Naive thymus-derived CD4-positive, alpha-beta T cell (primary cell): ENCODE measurements at regions not wholly inside any gene's neighbourhood (a gene's known extent, or its start where the extent isn't known, plus 50 kb on each side); places are given as distances from the start of the nearest gene placed in this dataset.

ENCODE experiments used
- ATAC-seq: fragments of 150-1000 bp; cut with Tn5 transposase; 2 replicates; pipeline ENCODE4 v1.10.0; 2021; ENCODE audit warnings: mild to moderate bottlenecking, moderate library complexity
- CTCF ChIA-PET: fragments of 350-600 bp; sonication (Branson Sonifier 250); formaldehyde crosslinking; loops from one replicate; lab custom pipeline; 2021; ENCODE audit warnings: antibody characterized with exemption; lab: Charles Lee
- POLR2A ChIA-PET: fragments of 350-600 bp; sonication (Branson Sonifier 250); formaldehyde crosslinking; loops from one replicate; lab custom pipeline; 2021; ENCODE audit warnings: antibody characterized with exemption, inconsistent platforms; lab: Charles Lee
- DNase-seq, 9 donors: peaks; one replicate each; pipeline versions ENCODE4 v3.0.0 to v3.0.0-alpha.2; 2020 to 2022; ENCODE audit warnings: mixed read lengths in 1 of 9
- H3K27ac ChIP-seq: one replicate; pipeline ENCODE4 v1.7.0; 2013; ENCODE audit warnings: mild to moderate bottlenecking, low read depth, low read length, moderate library complexity
- H3K27me3 ChIP-seq, 2 donors: one replicate each; pipeline ENCODE4 v1.7.0; 2013; ENCODE audit warnings: low read length in 2 of 2, mild to moderate bottlenecking in 2 of 2, moderate library complexity in 2 of 2; ENCODE audit not compliant: control insufficient read depth in 2 of 2, insufficient read depth in 2 of 2
- H3K36me3 ChIP-seq, 3 experiments: 1 replicate in 2 of 3; 2 replicates in 1 of 3; pipeline ENCODE4 v1.7.0; 2013; ENCODE audit warnings: low read length in 3 of 3, mild to moderate bottlenecking in 3 of 3, moderate library complexity in 1 of 3; ENCODE audit not compliant: insufficient read depth in 3 of 3, control insufficient read depth in 2 of 3
- H3K4me1 ChIP-seq, 2 donors: one replicate each; pipeline ENCODE4 v1.7.0; 2013; ENCODE audit warnings: low read length in 2 of 2, mild to moderate bottlenecking in 2 of 2, moderate library complexity in 1 of 2; ENCODE audit not compliant: control insufficient read depth in 2 of 2, insufficient read depth in 2 of 2
- H3K4me3 ChIP-seq: 2 replicates; pipeline ENCODE4 v1.7.0; 2013; ENCODE audit warnings: mild to moderate bottlenecking, low read length
- H3K9me3 ChIP-seq, 3 experiments: 1 replicate in 2 of 3; 2 replicates in 1 of 3; pipeline ENCODE4 v1.7.0; 2013; ENCODE audit warnings: low read length in 3 of 3; ENCODE audit not compliant: control insufficient read depth in 2 of 3
- H3K27ac Mint-ChIP-seq, 9 donors: one replicate each; pipeline ENCODE4 v1.8.0; 2020 to 2022; ENCODE audit warnings: mixed read lengths in 9 of 9, mild to moderate bottlenecking in 8 of 9, moderate library complexity in 5 of 9, inconsistent platforms in 2 of 9
- H3K27me3 Mint-ChIP-seq, 5 donors: one replicate each; pipeline ENCODE4 v1.8.0; 2021 to 2022; ENCODE audit warnings: mixed read lengths in 5 of 5, mild to moderate bottlenecking in 1 of 5
- H3K36me3 Mint-ChIP-seq, 5 donors: one replicate each; pipeline ENCODE4 v1.8.0; 2020 to 2022; ENCODE audit warnings: mixed read lengths in 5 of 5, mild to moderate bottlenecking in 3 of 5, inconsistent platforms in 1 of 5
- H3K4me1 Mint-ChIP-seq, 7 donors: one replicate each; pipeline ENCODE4 v1.8.0; 2020 to 2022; ENCODE audit warnings: mixed read lengths in 7 of 7, mild to moderate bottlenecking in 3 of 7, inconsistent platforms in 1 of 7
- H3K4me3 Mint-ChIP-seq, 10 donors: one replicate each; pipeline ENCODE4 v1.8.0; 2020 to 2022; ENCODE audit warnings: mild to moderate bottlenecking in 10 of 10, mixed read lengths in 10 of 10, moderate library complexity in 6 of 10, inconsistent platforms in 2 of 10
- H3K9me3 Mint-ChIP-seq, 11 donors: one replicate each; pipeline ENCODE4 v1.8.0; 2020 to 2022; ENCODE audit warnings: mixed read lengths in 11 of 11, mild to moderate bottlenecking in 4 of 11, inconsistent platforms in 1 of 11, moderate library complexity in 1 of 11
- intact Hi-C, 2 donors: fragments of 100-400 bp; cut with micrococcal nuclease; formaldehyde crosslinking; loops; one replicate each; pipeline ENCODE4 v1.15.1; 2023

DNA sequence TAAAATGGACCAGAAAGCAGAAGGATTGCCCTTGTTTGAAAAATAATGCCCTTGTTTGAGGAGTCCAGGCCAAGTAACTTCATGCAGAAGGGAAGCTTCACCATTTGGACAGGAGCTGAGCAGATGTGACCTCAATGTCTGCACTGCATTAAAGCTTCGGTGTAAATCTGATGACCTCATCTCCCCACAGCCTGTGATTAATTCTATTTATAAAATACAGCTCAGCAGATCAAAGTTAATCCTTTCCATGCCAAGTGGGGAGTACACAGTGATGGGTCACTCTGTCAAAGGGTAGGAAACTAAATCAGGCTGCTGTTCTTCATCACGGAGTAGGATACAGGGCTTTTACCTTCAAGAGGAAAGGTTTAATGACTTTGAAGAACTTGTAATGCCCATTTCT is 533.7 kb downstream of the RPS29 start:
- DNase-seq (no peak), ATAC-seq (no peak)
- no peak overlapping the region for H3K4me3 ChIP-seq
- no peaks in the 10 kb centered on the region for H3K36me3 Mint-ChIP-seq
- ChIA-PET POLR2A (no interaction called here), CTCF (no interaction called here)
- no peak overlapping the region for H3K27ac ChIP-seq
- H3K36me3 ChIP-seq: no peaks in the 10 kb centered on the region
- H3K4me3 Mint-ChIP-seq: no peak overlapping the region
- intact Hi-C loops: no loop called here
- H3K9me3 ChIP-seq: no peaks in the 10 kb centered on the region
- peaks cover 0 to 8% (median 0%) of the 10 kb centered on the region in 11 donors for H3K9me3 Mint-ChIP-seq
- H3K27me3 Mint-ChIP-seq: peaks cover 0 to 15% (median 0%) of the 10 kb centered on the region in 5 donors
- no peak overlapping the region for H3K27ac Mint-ChIP-seq
- H3K4me1 ChIP-seq: no peaks in the 10 kb centered on the region
- no peaks in the 10 kb centered on the region for H3K4me1 Mint-ChIP-seq
- H3K27me3 ChIP-seq: no peaks in the 10 kb centered on the region

DNA sequence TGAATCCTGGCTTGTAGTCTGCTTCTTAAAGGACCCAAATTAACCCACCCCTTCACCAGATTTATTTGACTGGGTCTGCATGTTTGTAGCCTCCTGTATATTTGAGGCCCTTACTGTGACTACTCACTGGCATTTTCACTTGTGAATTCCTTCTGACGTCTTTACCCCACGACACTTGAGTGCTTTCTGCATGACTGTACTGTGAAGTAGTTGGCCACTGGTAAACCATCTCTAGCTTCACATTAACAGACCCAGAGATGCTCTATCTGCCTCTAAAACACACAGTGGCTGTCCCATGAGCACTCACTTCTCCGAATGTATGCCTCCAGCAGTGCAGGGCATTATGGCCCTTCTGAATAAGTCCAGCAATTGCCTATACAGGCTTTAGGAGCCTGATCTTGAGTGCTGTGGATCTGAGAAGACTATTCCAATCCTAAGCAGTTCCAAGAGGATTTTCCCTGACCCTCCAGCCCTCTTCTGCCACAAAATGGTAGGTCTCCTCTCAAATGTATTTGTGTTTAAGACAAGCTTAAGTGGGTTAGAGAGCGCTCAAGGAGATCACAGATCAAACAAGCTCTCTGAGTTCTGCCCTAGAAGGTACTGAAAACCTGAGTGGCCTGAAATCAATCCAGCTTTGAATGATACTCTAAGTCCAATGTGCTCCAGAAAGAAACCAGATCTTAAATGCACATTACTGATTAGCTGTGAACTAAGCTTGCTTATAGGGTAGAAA is 534.7 kb downstream of the RPS29 start:
- Histone ChIP-seq H3K36me3 (no peaks in the 10 kb centered on the region), H3K9me3 (no peaks in the 10 kb centered on the region), H3K27ac (no peak overlapping the region), H3K27me3 (no peaks in the 10 kb centered on the region), H3K4me1 (no peaks in the 10 kb centered on the region), H3K4me3 (no peak overlapping the region)
- Mint-ChIP-seq H3K36me3 (no peaks in the 10 kb centered on the region), H3K4me1 (no peaks in the 10 kb centered on the region), H3K9me3 (peaks cover 0 to 8% (median 0%) of the 10 kb centered on the region in 11 donors), H3K4me3 (no peak overlapping the region), H3K27me3 (peaks cover 0 to 15% (median 0%) of the 10 kb centered on the region in 5 donors), H3K27ac (no peak overlapping the region)
- ATAC-seq (no peak), DNase-seq (no peak)
- intact Hi-C loops: no loop called here
- POLR2A ChIA-PET: no interaction called here
- CTCF ChIA-PET: no interaction called here

DNA sequence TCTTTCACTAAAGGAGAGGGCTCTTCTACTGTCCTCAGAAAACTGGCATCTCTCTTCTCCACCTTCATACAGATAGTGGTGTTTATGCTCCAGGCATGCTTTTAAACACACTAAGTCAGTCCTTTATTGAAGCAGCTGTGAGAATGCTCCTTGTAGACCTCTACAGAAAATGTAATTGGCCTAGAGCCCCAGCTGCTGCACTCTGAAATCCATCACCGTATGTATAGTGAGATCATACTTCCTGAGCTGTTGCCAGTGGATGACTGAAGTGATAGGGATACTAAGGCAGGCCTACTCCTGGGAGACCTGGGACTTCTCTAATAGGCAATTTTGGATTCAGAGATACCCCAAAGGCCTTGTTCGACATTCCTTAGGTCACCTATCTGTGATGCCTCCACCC is 535.4 kb downstream of the RPS29 start:
- H3K4me3 ChIP-seq: no peak overlapping the region
- H3K27ac Mint-ChIP-seq: no peak overlapping the region
- no peaks in the 10 kb centered on the region for H3K9me3 ChIP-seq
- peaks cover 0 to 15% (median 0%) of the 10 kb centered on the region in 5 donors for H3K27me3 Mint-ChIP-seq
- H3K36me3 Mint-ChIP-seq: no peaks in the 10 kb centered on the region
- H3K9me3 Mint-ChIP-seq: peaks cover 0 to 8% (median 0%) of the 10 kb centered on the region in 11 donors
- H3K4me3 Mint-ChIP-seq: no peak overlapping the region
- H3K27me3 ChIP-seq: no peaks in the 10 kb centered on the region
- ATAC-seq: no peak
- DNase-seq: no peak
- H3K4me1 Mint-ChIP-seq: no peaks in the 10 kb centered on the region
- ChIA-PET POLR2A (no interaction called here), CTCF (no interaction called here)
- H3K27ac ChIP-seq: no peak overlapping the region
- no peaks in the 10 kb centered on the region for H3K4me1 ChIP-seq
- no peaks in the 10 kb centered on the region for H3K36me3 ChIP-seq
- intact Hi-C loops: no loop called here

DNA sequence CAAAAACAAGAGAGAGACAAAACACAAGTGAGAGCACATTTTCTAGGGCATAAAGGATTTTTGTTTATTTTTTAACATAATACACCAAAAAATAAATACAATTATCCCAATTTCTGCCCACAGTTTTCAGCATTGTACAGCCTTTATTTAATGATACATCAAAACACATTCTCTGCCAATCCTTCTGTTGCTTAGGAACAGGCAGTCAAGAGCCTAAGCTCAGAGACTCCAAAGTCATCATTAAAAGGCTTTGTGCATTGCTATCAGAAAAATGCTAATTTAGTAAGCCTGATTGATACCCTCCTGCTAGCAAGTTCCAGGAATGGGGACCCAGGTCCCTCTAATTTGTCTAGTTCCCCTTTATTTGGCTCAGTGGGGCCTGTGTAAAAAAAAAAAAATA is 536.5 kb downstream of the RPS29 start:
- ATAC-seq: no peak
- Mint-ChIP-seq H3K27ac (no peak overlapping the region), H3K4me3 (no peak overlapping the region), H3K36me3 (no peaks in the 10 kb centered on the region), H3K27me3 (peaks cover 0 to 15% (median 0%) of the 10 kb centered on the region in 5 donors), H3K9me3 (peaks cover 0 to 8% (median 0%) of the 10 kb centered on the region in 11 donors), H3K4me1 (no peaks in the 10 kb centered on the region)
- no peak overlapping the region for H3K4me3 ChIP-seq
- DNase-seq: no peak
- no peak overlapping the region for H3K27ac ChIP-seq
- H3K36me3 ChIP-seq: no peaks in the 10 kb centered on the region
- no peaks in the 10 kb centered on the region for H3K4me1 ChIP-seq
- H3K27me3 ChIP-seq: no peaks in the 10 kb centered on the region
- CTCF ChIA-PET: no interaction called here
- POLR2A ChIA-PET: no interaction called here
- no peaks in the 10 kb centered on the region for H3K9me3 ChIP-seq
- intact Hi-C loops: no loop called here

DNA sequence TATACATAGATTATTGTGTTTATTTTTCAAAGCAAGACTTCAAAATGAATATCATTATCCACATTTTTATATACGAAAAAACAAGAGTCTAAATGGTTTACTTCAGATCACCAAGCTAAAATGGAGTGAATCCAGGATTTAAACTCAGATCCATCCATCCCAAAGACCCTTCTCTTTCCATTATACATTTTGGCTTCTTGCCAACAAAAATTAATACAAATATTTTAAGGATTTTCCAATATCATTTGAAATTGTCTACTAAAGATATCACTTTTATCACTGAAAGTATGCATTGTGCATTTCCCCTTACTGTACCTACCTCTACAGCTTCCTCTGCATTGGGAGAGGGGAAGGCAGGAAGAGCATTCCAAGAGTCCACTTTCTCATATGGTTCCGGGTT is 541.2 kb downstream of the RPS29 start:
- Mint-ChIP-seq H3K9me3 (peaks cover 0 to 2% (median 0%) of the 10 kb centered on the region in 11 donors), H3K4me3 (no peak overlapping the region), H3K27ac (no peak overlapping the region), H3K4me1 (no peaks in the 10 kb centered on the region), H3K36me3 (no peaks in the 10 kb centered on the region), H3K27me3 (peaks cover 0 to 7% (median 0%) of the 10 kb centered on the region in 5 donors)
- H3K36me3 ChIP-seq: no peaks in the 10 kb centered on the region
- no peak overlapping the region for H3K27ac ChIP-seq
- intact Hi-C loops: no loop called here
- H3K4me1 ChIP-seq: no peaks in the 10 kb centered on the region
- ATAC-seq (no peak), DNase-seq (no peak)
- ChIA-PET CTCF (no interaction called here), POLR2A (no interaction called here)
- H3K4me3 ChIP-seq: no peak overlapping the region
- no peaks in the 10 kb centered on the region for H3K27me3 ChIP-seq
- H3K9me3 ChIP-seq: no peaks in the 10 kb centered on the region

DNA sequence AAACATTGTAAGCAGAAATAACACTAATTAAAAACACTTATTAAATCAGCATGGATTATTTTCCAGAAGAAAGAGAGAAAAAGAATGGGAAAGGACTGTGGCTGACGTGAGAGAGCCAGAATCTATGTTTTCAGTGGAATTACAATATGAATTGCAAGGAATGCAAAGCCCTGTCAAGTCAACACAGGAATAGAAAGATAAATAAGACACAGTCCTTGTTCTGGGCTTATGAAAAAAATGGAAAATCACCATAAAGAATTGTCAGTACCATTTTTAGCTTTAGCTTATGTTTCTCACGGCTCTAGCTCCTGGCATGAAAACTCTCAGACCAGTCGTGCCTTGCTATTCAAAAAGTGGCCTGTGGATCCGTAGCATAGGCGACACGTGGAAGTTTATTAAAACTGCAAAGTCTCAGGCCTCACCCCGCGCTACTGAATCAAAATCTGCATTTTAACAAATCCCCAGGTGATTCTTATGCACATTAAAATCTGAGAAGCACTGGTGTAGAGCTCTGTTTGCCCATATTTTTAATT is 549.1 kb downstream of the RPS29 start:
- CTCF ChIA-PET: no interaction called here
- Histone ChIP-seq H3K36me3 (no peaks in the 10 kb centered on the region), H3K9me3 (no peaks in the 10 kb centered on the region), H3K27me3 (no peaks in the 10 kb centered on the region), H3K4me3 (no peak overlapping the region), H3K4me1 (no peaks in the 10 kb centered on the region), H3K27ac (no peak overlapping the region)
- Mint-ChIP-seq H3K36me3 (no peaks in the 10 kb centered on the region), H3K9me3 (no peaks in the 10 kb centered on the region), H3K27ac (no peak overlapping the region), H3K4me3 (no peak overlapping the region), H3K27me3 (peaks cover 0 to 9% (median 0%) of the 10 kb centered on the region in 5 donors), H3K4me1 (no peaks in the 10 kb centered on the region)
- POLR2A ChIA-PET: no interaction called here
- DNase-seq (no peak), ATAC-seq (no peak)
- intact Hi-C loops: no loop called here

DNA sequence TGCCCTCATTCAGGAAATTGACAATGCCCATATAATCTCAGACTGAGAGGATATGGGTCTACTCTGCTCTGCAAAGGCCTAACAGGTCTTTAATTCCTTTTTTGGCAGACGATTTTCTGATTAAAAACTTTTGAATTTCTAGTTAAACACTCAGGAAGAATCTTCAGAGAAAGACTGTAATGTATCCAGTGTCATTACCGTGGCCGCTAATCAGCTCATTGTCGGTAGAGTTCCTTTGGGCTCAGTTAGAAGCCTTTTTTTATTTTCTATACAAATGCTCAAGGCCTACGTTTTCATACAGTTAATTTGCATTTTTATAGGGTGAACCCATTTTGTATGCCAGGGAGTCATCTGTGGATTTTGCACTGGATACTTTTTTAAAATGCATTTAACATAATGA is 549.9 kb downstream of the RPS29 start:
- Histone ChIP-seq H3K4me3 (no peak overlapping the region), H3K27ac (no peak overlapping the region), H3K4me1 (no peaks in the 10 kb centered on the region), H3K9me3 (no peaks in the 10 kb centered on the region), H3K36me3 (no peaks in the 10 kb centered on the region), H3K27me3 (no peaks in the 10 kb centered on the region)
- no peak for ATAC-seq
- H3K4me3 Mint-ChIP-seq: no peak overlapping the region
- no peak overlapping the region for H3K27ac Mint-ChIP-seq
- no peaks in the 10 kb centered on the region for H3K36me3 Mint-ChIP-seq
- peaks cover 0 to 9% (median 0%) of the 10 kb centered on the region in 5 donors for H3K27me3 Mint-ChIP-seq
- CTCF ChIA-PET: no interaction called here
- DNase-seq: no peak
- H3K4me1 Mint-ChIP-seq: no peaks in the 10 kb centered on the region
- no peaks in the 10 kb centered on the region for H3K9me3 Mint-ChIP-seq
- intact Hi-C loops: no loop called here
- POLR2A ChIA-PET: no interaction called here
